ENCODE measurements at regions not wholly inside any gene's neighbourhood (a gene's known extent, or its start where the extent isn't known, plus 50 kb on each side); places are given as distances from the start of the nearest gene placed in this dataset.

- POLR2A ChIA-PET, result no interaction called here
- DNase-seq (ENCODE audit: low read depth, low spot score), result no peak
- in situ Hi-C loops (cut with HindIII; ENCODE audit: low pct_unique_long_range_greater_than_20kb, low sequenced_read_pairs) (no loop called here), intact Hi-C loops (cut with micrococcal nuclease; ENCODE audit: unreplicated experiment) (no loop called here)
- Histone ChIP-seq H3K36me3 (ENCODE audit: control insufficient read depth, insufficient read depth, low read length) (no peaks in the 10 kb centered on the region), H3K27me3 (ENCODE audit: control insufficient read depth, insufficient read depth, low read length) (no peaks in the 10 kb centered on the region), H3K4me3 (ENCODE audit: low read depth in 2 of 2, low read length in 2 of 2) (no peak overlapping the region), H3K9me3 (ENCODE audit: control insufficient read depth, insufficient read depth, low read depth, low read length) (no peaks in the 10 kb centered on the region), H3K27ac (ENCODE audit: low read length) (no peak overlapping the region), H3K4me1 (ENCODE audit: control insufficient read depth, insufficient read depth, low read length) (no peaks in the 10 kb centered on the region)
- BruUV-seq (replicated peaks), result no TSS peak
- CTCF ChIA-PET, result no interaction called here
- TF ChIP-seq TCF7L2 (IDR thresholded peaks at IDR 0.05; ENCODE audit: low read depth, low read length), result no peak
- no peak for TF ChIP-seq SIN3A (IDR thresholded peaks at IDR 0.05; ENCODE audit: borderline replicate concordance, insufficient read depth, low read depth, low read length)
- TF ChIP-seq POLR2AphosphoS5 (IDR thresholded peaks at IDR 0.05; ENCODE audit: low read depth, low read length), result no peak
- no peak for TF ChIP-seq CTCF (IDR thresholded peaks at IDR 0.05)
- no peak for TF ChIP-seq REST (IDR thresholded peaks at IDR 0.05; ENCODE audit: insufficient read depth in 1 of 2, low read depth in 2 of 2, low read length in 1 of 2)
- no peak for ATAC-seq
These were observed 85.4 kb upstream of the WWC2 start for GRCh38 chr4:183013730-183014002.

- CTCF ChIA-PET, result no interaction called here
- Histone ChIP-seq H3K27me3 (ENCODE audit: control insufficient read depth, insufficient read depth, low read length) (no peaks in the 10 kb centered on the region), H3K9me3 (ENCODE audit: control insufficient read depth, insufficient read depth, low read depth, low read length) (no peaks in the 10 kb centered on the region), H3K27ac (ENCODE audit: low read length) (no peak overlapping the region), H3K4me1 (ENCODE audit: control insufficient read depth, insufficient read depth, low read length) (no peaks in the 10 kb centered on the region), H3K4me3 (ENCODE audit: low read depth in 2 of 2, low read length in 2 of 2) (no peak overlapping the region), H3K36me3 (ENCODE audit: control insufficient read depth, insufficient read depth, low read length) (no peaks in the 10 kb centered on the region)
- ATAC-seq, result no peak
- DNase-seq (ENCODE audit: low read depth, low spot score), result no peak
- POLR2A ChIA-PET, result no interaction called here
- in situ Hi-C loops (cut with HindIII; ENCODE audit: low pct_unique_long_range_greater_than_20kb, low sequenced_read_pairs) (no loop called here), intact Hi-C loops (cut with micrococcal nuclease; ENCODE audit: unreplicated experiment) (no loop called here)
- TF ChIP-seq CTCF (IDR thresholded peaks at IDR 0.05) (no peak), REST (IDR thresholded peaks at IDR 0.05; ENCODE audit: insufficient read depth in 1 of 2, low read depth in 2 of 2, low read length in 1 of 2) (no peak), TCF7L2 (IDR thresholded peaks at IDR 0.05; ENCODE audit: low read depth, low read length) (no peak), POLR2AphosphoS5 (IDR thresholded peaks at IDR 0.05; ENCODE audit: low read depth, low read length) (no peak), SIN3A (IDR thresholded peaks at IDR 0.05; ENCODE audit: borderline replicate concordance, insufficient read depth, low read depth, low read length) (no peak)
- BruUV-seq (replicated peaks), result no TSS peak
These were observed 86.0 kb upstream of the WWC2 start for GRCh38 chr4:183012879-183013729.
